Keratinocyte (primary cell): ENCODE measurements at regions not wholly inside any gene's neighbourhood (a gene's known extent, or its start where the extent isn't known, plus 50 kb on each side); places are given as distances from the start of the nearest gene placed in this dataset.

Experiments used
- EZH2 ChIP-seq: IDR thresholded peaks from one replicate; pipeline ENCODE4 v1.6.1; 2012; ENCODE audit warnings: inconsistent platforms, mild to moderate bottlenecking, low read length, moderate library complexity
- TF ChIP-seq, protein P1 (sequence below), 3 experiments: IDR thresholded peaks in 1 of 3; conservative IDR thresholded peaks in 1 of 3; optimal IDR thresholded peaks in 1 of 3; 2 replicates in 2 of 3; 3 replicates in 1 of 3; pipeline versions ENCODE3 to v1.5.1; 2011; ENCODE audit warnings: low read length in 3 of 3, mild to moderate bottlenecking in 3 of 3, moderate library complexity in 2 of 3, control low read depth in 1 of 3, inconsistent platforms in 1 of 3; ENCODE audit not compliant: insufficient read depth in 2 of 3; ENCODE audit errors: extremely low read depth in 1 of 3

DNA sequence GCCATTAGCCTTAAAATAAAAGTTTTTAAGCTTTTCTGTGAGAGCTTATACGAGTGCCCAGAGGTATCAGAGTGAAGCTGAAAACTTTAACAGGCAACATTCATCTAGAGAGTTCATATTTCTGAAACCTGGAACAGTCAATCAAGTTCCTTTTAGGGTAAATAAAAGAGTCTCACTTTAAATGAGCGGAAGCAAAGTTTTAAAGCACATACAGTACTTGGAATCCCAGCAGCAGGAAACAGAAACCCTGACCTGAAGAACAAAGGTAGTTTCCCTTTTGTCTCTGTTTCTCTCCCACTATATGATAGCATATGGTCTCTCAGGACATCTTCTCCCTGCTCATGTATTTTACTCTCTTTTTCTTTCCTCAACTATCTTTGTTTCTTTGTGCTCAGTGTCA, 153.0 kb downstream of the ASB9 start:
- TF ChIP-seq EZH2, result no peak
- TF ChIP-seq, protein P1, sequence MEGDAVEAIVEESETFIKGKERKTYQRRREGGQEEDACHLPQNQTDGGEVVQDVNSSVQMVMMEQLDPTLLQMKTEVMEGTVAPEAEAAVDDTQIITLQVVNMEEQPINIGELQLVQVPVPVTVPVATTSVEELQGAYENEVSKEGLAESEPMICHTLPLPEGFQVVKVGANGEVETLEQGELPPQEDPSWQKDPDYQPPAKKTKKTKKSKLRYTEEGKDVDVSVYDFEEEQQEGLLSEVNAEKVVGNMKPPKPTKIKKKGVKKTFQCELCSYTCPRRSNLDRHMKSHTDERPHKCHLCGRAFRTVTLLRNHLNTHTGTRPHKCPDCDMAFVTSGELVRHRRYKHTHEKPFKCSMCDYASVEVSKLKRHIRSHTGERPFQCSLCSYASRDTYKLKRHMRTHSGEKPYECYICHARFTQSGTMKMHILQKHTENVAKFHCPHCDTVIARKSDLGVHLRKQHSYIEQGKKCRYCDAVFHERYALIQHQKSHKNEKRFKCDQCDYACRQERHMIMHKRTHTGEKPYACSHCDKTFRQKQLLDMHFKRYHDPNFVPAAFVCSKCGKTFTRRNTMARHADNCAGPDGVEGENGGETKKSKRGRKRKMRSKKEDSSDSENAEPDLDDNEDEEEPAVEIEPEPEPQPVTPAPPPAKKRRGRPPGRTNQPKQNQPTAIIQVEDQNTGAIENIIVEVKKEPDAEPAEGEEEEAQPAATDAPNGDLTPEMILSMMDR (optimal IDR thresholded peaks at IDR 0.05 in 1 of 3, IDR thresholded peaks at IDR 0.05 in 1 of 3, conservative IDR thresholded peaks at IDR 0.05 in 1 of 3; ENCODE audit: extremely low read depth in 1 of 3, insufficient read depth in 2 of 3, low read length in 3 of 3), result no peak
